HG03045 (cell line): ENCODE measurements at regions not wholly inside any gene's neighbourhood (a gene's known extent, or its start where the extent isn't known, plus 50 kb on each side); places are given as distances from the start of the nearest gene placed in this dataset.

ENCODE experiments used
- ATAC-seq: cut with Tn5 transposase; IDR thresholded peaks from one replicate; pipeline ENCODE4 v1.9.1; 2021; ENCODE audit warnings: mild to moderate bottlenecking, moderate library complexity; ENCODE audit not compliant: unreplicated experiment

DNA sequence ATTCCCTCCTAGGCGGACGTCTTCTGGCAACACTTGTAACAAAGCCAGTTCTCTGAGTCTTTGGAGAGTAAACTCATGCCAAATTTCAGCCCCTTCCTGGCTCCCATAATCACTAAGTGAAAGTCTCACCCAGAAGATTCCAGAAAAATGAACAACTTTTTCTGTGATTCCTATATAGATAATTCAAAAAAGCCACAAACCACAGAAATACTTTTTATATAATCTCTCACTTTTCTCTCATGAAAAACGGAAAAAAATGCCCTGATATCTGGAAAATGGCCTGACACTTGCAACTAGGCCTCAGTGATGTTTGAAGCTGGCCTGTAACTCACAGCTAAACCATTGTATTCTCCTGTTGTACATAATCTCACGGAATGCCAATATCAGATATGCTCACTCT lies 296.2 kb downstream of the HTR7 start:
- no peak for ATAC-seq

DNA sequence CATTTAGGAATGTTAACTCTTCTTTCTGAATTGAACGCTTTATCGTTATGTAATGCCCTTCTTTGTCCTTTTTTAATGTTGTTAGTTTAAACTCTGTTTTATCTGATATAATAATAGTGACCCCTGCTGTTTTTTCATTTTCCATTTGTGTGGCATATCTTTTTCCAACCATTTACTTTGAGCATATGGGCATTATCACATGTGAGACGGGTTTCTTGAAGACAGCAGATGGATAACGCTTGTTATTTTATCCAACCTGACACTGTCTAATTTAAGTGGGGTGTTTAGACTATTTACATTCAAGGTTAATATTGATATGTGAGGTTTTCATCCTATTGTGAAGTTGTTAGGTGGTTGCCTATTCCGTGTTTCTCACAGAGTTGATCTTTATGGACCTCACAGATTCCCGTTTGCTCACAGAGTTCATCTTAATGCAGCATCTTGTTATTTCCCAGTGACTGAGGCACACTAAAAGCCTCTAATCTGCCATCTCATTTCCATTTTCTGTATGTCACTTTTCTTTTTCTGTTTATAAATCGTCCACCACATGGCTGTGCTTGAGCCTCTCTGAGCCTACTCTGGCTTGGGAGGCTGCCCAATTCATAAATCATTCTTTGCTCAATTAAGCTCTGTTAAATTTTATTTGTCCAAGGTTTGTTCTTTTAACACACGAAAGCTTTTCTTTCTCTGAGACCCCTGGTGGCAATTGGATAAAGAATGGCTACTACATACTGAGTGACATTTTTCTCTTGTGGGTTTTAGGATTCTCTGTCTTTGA lies 286.2 kb downstream of the HTR7 start:
- ATAC-seq, result no peak

DNA sequence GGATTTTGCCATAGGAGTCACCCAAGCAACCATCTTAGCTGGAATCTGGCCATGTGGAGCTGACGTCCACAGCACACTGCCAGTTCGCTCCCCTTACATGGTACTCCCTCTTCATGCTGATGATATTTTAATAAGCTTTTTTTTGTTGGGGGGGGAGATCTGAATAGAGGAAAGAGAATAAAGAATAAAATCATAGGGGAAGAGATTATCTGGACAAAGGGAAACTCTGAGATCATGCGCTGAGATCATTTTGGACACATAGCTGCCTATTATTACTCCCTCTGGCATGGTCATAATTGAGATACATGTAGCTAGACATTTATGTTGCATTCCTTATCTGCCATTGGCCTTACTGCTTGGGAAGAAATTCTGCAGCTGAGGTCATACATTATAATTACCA lies 282.7 kb downstream of the HTR7 start:
- no peak for ATAC-seq

DNA sequence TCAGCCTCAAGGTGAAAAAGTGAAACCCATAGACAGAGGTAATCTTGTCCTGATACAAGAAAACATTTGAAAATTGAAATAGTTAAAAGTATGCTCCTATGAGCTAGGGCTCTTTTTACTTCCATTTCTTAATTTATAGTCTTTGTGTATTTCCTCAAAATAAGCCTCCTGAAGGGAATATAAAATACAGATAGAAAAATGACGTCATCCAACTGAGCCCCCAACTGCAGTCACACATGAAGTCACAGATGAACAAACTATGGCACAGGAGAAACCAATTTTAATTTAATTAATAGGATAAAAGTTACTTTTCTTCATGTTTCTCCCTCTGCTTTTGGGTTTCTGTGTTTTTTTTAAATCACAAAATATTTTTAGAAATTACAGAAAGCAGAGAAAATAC lies 280.3 kb downstream of the HTR7 start:
- ATAC-seq, result no peak

DNA sequence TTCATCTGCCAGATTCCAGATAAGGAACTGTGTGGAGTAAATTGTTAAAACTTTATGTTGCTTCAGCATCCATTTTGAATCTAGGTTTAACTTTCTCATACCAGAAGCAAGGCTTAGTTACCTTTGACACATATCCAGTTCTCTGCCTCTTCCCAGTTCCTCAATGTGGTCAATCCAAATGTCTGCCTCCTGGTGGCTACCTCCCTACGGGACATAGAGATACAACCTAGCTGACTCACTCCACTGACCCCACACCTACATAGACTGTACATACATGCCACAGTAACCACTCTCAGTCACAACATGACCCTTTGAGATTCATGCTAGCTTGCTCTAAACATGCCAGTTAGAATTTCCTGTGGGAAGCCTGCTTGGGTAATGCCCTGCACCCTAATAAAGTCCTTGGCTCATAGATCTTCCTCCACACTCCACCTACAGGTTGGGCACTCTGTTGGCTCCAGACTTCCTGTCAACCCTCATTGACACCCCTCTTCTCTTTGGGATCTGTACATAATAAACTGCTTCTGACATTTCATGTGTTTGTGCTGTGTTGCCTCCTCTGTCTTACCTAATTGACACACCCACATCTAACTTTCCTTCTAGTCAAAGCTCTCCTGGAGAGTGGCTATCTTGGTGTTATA lies 278.1 kb downstream of the HTR7 start:
- no peak for ATAC-seq

DNA sequence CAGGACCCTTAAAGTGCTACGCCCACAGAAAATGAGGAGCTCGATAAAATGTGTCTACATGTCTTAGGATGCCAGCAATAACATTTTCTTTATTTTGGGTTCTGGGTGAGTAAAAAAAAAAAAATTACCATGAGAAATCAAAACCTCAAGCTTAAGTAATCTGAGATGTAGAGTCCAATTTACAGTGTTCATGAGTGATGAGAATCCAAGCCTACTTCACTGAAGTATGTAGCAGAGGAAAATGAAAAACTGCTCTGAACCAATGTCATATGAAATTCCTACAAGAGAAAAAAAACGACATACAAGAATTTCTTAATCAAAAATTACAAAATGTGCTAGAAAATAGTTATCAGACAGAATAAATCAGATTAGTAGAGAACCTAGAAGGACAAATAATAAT lies 274.4 kb downstream of the HTR7 start:
- no peak for ATAC-seq

DNA sequence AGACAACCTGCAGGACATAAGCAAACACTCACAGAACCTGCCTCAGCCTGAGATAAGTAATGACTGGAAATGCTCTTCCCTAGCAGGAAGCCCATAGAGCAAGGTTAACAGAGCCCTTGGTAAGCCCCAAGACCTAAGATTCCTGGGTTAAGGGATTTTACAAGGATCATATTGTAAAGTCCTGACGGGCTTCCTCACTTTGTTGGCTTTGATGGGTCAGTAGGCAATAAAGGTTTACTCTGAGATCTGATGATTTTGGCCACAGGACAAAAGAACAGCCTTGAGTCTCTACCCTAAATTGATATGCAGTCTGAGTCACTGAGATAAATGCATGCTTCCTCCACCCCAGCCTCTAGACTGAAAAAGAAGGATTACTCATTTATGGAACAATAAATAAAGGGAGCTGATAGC lies 270.8 kb downstream of the HTR7 start:
- no peak for ATAC-seq

DNA sequence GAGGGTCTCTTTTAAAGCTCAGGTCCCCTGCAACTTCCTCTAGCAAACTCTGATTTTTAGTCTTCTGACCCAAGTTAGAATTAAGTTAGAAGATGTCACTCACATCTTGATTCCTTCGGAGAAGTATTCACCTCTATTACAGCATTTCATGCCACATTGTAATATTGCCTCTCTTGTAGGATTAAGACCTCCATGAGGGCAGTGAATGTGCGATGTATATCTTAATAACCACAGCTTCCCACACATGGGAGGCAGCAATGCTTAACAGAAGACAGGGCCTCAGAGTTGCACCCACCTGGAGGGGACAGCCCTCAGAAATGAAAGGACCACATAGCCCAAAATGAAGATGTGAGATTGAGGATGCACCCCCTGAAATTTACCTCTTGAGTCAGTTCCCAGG lies 270.3 kb downstream of the HTR7 start:
- ATAC-seq, result no peak

DNA sequence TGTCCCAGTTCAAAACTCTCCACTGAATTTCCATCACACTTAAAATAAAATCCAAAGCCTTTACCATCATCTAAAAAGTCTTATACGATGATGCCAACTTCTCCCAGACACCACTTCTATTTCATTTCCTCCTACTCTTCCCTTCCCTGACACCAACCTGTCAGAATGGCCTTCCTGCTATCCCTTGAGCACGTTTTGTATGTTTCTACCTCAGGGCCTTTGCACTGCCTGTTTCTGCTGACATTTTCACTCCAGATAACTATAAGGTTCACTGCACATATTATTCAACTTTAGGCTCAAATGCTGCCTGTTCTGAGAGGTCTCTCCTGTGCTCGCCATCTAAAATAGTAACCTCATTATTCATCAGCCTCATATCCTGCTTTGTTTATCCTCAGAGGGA lies 269.6 kb downstream of the HTR7 start:
- ATAC-seq, result no peak

DNA sequence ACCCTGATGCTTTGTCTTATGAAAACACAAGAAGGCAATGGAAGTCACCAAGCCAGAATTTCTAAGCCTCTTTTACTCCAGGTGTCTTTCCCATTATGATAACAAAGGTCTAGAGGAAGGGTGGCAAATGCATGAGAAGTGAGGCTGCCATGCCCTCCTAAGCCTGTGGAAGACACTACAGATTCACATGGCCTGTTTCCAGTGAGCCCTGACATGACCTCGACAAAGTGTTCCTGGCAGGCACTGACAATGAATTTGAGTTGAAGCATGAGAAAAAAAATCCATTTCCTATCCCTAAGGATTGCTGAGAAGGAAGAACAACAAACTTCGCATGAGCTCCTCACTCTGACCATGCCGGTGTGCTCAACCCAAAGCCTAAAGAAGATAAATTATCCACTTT lies 268.0 kb downstream of the HTR7 start:
- no peak for ATAC-seq

DNA sequence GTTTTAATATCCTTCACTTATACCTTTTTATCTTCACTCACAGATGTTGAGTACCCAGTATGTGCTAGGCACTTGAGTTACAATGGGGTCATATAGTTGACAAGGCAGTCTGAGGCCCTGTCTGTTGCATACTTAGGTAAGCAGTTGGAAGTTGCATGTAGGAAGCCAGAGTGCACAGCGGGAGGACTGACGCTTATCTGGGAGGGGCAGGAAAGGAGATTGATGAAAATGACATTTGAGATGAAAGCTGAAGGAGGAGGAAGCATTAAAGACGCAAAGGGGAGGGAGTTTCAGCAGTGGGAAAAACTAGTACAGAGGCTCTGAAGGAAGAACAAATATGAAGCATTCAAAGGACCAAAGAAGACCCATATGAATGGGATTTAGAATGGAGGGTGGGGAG lies 266.2 kb downstream of the HTR7 start:
- no peak for ATAC-seq

DNA sequence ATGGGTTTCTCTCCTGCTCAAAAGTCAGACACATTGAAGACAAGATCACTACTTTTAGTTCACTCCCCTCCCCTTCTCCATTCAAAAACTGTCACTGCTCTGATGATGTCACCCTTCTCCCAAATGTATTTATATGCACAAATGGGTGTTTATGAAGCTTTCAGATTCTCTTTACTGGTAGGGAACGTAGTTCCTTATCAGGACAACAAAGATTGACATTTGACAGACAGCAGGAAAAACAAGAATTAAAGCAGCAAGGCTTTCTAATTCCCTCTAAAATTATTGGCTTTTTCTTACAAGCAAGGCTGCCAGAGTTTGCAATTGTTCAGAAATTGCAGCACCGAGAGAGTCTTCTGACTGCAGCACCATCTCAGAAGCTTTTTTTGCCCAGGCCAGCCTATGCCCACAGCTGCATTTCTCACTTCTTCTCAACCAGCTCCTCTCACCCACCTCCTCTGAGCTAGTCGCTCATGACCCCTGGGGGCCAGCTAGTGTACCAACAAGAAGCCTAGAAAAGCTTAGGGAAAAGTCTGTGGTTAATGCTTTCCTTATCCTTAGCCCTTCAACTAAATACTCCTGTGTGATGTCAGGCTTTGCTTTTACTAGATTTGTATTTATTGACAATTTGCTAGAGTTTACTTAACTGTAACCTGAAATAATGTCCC lies 265.1 kb downstream of the HTR7 start:
- ATAC-seq, result no peak

DNA sequence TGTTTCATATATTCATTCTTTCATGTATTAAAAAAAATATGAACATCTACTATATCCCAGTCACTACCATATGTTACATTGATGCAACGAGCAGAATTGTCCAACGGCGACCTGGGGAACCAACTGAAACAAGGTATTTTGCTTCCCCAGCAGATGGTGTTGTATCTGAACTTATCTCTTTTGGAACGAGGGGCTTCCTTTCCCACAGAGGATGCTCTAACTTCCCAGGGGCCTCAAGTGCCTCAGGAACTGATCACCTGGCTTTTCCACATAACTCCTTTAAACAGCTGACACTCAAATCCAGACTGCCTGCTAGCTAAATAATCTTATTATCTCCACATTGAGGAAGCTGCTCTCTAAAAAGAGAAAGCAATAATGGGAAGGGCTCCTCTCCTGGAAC lies 259.3 kb downstream of the HTR7 start:
- no peak for ATAC-seq

DNA sequence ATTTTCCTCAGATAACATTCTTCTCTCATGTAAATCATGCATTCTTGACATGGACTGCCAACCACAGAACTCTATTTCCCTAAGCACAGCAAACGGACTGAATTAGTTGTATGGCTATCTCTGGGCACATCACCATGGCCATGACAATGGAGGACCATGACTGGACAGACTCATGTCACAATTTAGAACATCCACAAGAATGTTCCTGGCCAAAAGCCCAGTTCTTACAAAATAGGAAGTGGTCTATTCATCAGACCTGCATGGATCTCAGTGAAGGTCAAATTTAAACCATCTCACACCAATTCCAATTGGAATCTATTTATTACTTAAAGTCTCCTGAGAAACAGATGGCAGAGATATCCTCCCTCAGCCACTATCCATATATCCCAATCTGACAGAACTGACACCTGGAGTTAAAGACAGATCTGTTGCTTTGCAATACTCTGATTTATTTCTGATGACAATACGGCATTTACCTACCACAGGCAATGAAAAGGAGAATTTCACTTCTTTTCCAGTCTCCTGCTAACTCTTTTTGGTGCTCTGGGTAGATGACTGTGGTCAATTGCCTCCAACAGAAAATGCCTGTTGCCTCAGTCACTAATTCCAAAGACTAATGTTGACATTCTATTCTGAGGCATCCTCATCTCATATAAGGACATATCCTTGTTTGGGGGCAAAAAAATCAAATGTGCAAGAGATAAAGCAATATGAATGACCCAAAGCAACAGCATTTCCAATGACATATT lies 254.8 kb downstream of the HTR7 start:
- ATAC-seq, result no peak

DNA sequence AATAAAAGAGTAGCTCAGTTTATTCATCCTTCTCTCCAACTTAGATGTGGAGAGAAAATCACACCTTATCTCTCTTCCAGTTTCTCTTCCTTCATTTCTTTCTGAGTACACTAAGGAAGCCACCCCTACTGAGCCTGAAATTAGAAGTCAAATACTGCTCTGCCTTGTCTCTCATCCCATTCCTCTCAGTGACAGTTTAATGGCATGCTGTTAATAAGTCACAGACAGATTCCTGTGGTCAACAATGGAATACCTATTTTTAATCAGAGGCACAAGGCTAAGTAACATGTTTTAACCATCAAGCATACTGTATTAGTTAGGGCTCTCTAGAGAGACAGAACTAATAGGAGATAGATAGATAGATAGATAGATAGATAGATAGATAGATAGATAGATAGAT lies 253.2 kb downstream of the HTR7 start:
- ATAC-seq, result no peak

DNA sequence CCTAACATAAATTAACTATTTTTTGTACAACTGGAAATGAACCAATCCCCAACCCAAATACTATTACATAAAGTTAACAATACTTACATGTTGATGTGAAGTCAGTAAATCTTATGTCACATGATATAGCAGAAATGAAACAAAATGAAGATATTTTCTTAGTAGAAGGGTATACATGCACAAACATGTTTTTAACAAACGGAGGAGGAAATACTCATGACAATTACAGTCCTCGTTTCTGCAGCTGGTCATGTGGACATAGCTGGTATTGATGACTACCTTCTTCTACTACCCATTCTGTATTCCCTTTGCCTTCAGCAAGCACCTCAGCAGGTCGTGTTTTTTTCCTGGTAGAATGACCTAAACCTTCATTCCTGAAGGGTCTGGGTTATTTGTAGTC lies 252.3 kb downstream of the HTR7 start:
- no peak for ATAC-seq

DNA sequence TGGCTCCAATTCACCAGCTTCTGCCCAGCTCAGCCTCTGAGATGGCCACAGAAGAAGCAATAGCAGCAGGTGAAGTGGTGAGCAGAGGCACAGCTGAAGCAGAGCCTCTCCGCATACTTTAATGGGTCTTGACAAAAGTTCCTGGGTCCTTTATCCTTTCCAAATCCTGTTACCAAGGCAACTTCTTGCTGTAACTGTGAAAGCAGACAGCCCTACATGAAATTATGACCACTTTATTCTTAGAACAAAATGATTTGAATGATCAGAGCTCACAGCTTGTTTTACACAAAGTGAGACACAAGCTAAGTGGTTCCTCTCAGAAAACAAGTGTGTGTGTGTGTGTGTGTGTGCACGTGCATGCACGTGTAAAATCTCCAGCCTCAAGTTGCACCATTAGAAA lies 245.6 kb downstream of the HTR7 start:
- no peak for ATAC-seq

DNA sequence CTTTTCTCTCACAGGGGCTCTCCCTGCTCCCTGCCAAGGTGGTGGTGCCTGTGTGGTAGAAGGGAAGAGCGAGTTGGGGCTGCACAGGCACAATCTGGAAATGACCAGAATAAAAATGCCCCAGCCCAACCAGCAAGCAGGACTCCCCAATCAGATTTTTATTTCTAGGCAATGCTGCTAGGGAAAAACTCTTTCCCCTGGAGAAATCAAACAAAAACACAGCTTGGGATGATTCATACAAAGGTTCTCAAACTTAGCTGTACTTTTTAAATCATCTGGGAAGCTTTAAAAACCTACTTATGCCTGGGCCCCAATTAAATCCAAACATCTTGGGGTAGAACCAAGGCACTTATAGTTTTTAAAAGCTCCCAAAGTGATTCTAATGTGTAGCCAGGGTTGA lies 243.2 kb downstream of the HTR7 start:
- no peak for ATAC-seq

DNA sequence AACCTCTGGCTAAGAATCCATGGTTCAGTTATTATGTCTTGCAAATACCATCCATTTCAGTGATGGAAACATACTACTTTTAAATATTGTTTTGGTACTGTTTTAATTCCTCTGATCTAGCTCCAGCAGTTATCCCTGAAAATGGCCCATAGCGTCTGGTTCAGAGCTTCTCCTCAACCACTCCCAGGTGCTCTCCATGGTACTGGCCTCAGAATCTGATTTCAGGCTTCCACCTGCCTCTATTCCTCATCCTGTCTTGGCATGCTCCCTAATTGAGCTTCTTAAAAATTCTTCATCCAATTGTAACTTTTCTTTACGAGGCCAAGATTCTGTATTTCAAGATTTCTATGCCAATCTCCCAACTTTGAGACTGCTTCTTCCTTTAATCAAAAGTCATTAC lies 236.3 kb downstream of the HTR7 start:
- no peak for ATAC-seq

DNA sequence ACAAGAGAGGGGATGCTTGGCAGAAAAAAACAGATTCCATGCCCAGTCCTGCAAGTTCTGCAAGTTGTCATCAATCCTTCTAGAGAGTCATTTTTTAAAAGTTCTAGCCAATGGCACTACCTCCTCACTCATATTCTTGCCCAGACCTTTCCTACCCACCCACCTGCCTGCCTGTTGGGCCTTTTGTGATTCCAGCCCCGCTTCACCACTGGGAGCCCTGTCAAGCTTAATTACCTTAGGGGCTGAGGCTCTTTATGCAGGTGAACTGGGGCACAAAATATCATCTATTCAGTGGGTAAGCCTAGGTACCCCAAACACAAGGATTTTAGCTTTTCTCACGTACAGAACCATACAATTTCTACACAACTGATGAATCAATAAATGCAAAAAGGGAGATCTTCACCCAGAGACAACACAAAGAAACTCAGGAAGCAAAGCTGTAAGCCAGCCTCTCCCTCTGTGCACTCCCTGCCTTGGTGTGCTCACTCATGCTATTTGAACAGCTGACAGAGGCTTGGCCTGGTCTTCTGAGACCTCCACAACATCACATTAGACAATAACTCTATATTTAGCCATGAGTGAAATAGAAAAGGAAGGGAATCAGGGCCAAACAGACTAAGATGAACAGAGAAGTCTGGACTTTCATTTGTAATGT lies 222.6 kb downstream of the HTR7 start:
- no peak for ATAC-seq

DNA sequence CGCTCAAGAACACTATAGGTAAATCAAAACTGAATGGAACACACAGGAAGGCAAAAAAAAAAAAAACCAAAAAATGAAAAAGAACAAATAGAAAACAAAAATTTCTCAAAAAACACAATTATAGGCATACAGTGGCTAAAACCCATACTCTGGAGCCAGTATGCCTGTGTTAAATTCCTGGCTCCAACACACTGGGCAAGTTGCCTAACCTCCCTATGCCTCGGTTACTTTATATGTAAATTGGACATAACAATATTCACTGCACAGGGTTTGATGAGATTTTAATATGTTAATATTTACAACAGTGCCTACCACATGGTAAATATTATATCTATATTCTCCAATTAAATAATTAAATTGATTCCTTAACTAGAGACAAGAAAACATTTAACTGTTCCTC lies 217.1 kb downstream of the HTR7 start:
- ATAC-seq, result no peak
